ENCODE measurements at regions not wholly inside any gene's neighbourhood (a gene's known extent, or its start where the extent isn't known, plus 50 kb on each side); places are given as distances from the start of the nearest gene placed in this dataset.

DNA sequence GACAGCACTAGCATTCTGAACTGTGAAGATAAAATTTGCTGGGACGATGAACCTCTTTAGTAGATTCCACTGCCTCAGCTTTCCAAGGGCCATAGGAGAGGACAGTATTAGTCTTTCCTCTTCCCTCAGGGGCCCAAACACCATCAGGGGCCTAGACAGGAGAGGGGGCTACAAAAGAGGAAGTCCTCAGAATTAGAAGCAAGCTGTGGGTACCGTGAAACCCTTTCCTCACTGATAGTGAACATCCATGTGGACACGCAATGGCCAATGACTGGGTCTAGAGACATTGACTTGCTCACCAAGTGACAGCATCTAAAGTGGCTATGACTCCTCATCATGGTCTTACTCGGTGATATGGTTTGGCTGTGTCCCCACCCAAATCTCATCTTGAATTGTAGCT, 68.1 kb upstream of the UST start:
- TF ChIP-seq, protein P1, sequence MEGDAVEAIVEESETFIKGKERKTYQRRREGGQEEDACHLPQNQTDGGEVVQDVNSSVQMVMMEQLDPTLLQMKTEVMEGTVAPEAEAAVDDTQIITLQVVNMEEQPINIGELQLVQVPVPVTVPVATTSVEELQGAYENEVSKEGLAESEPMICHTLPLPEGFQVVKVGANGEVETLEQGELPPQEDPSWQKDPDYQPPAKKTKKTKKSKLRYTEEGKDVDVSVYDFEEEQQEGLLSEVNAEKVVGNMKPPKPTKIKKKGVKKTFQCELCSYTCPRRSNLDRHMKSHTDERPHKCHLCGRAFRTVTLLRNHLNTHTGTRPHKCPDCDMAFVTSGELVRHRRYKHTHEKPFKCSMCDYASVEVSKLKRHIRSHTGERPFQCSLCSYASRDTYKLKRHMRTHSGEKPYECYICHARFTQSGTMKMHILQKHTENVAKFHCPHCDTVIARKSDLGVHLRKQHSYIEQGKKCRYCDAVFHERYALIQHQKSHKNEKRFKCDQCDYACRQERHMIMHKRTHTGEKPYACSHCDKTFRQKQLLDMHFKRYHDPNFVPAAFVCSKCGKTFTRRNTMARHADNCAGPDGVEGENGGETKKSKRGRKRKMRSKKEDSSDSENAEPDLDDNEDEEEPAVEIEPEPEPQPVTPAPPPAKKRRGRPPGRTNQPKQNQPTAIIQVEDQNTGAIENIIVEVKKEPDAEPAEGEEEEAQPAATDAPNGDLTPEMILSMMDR (IDR thresholded peaks at IDR 0.05), result no peak
- TF ChIP-seq USF2 (IDR thresholded peaks at IDR 0.05) (no peak), POLR2A (IDR thresholded peaks at IDR 0.05; ENCODE audit: low read length) (no peak), NPAS2 (CRISPR knock-in tag; IDR thresholded peaks at IDR 0.05; ENCODE audit: borderline replicate concordance) (no peak), JUN (IDR thresholded peaks at IDR 0.05) (no peak), ZC3H11A (IDR thresholded peaks at IDR 0.05) (no peak), CBX2 (IDR thresholded peaks at IDR 0.05; ENCODE audit: borderline replicate concordance, low read depth) (no peak), EHMT2 (IDR thresholded peaks at IDR 0.05; ENCODE audit: low read depth) (no peak), NFE2L2 (conservative IDR thresholded peaks at IDR 0.05; ENCODE audit: low read length) (no peak), FOSL2 (IDR thresholded peaks at IDR 0.05) (no peak), FOSL2 (CRISPR knock-in tag; IDR thresholded peaks at IDR 0.05) (no peak)

Data from A549 (cell line).